PFSK-1 (cell line): ENCODE measurements at regions not wholly inside any gene's neighbourhood (a gene's known extent, or its start where the extent isn't known, plus 50 kb on each side); places are given as distances from the start of the nearest gene placed in this dataset.

Experiments used
- FOXP2 ChIP-seq: optimal IDR thresholded peaks from 2 replicates; pipeline ENCODE3; 2011; ENCODE audit warnings: borderline replicate concordance, control low read depth, inconsistent platforms; ENCODE audit not compliant: insufficient read depth; ENCODE audit errors: extremely low read length, extremely low read depth
- POLR2AphosphoS5 ChIP-seq: IDR thresholded peaks from 2 replicates; pipeline ENCODE4 v1.6.1; 2012; ENCODE audit warnings: low read depth, mild to moderate bottlenecking, control low read depth, low read length, moderate library complexity
- SIN3A ChIP-seq: IDR thresholded peaks from 2 replicates; pipeline ENCODE4 v1.6.1; 2012; ENCODE audit warnings: mild to moderate bottlenecking, low read length, moderate library complexity, borderline replicate concordance; ENCODE audit not compliant: insufficient read depth
- TAF1 ChIP-seq: IDR thresholded peaks from 2 replicates; pipeline ENCODE4 v1.6.1; 2012; ENCODE audit warnings: low read length, control low read depth, borderline replicate concordance; ENCODE audit not compliant: insufficient read depth
- TF ChIP-seq, protein P1 (sequence below), 2 experiments: IDR thresholded peaks; 2 replicates each; pipeline versions ENCODE4 v1.6.1 to v1.8.0; 2011 to 2012; ENCODE audit warnings: low read depth in 2 of 2, low read length in 2 of 2, control low read depth in 1 of 2, inconsistent platforms in 1 of 2, mild to moderate bottlenecking in 1 of 2, moderate library complexity in 1 of 2; ENCODE audit not compliant: insufficient read depth in 1 of 2

DNA sequence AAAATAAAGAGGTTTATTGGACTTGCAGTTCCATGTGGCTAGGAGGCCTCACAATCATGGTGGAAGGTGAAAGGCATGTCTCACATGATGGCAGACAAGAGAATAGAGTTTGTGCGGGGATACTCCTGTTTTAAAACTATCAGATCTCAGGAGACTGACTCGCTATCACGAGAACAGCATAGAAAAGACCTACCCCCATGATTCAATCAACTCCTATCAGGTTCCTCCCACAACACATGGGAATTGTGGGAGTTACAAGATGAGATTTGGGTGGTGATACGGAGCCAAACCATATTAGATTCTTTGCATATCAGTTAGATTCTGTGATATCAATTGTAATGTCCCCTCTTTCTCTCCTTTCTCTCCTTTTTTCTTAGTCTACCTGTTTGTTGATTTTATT, 1178.7 kb upstream of the LRRTM1 start:
- TF ChIP-seq TAF1 (no peak), FOXP2 (no peak), POLR2AphosphoS5 (no peak), SIN3A (no peak)
- TF ChIP-seq, protein P1, sequence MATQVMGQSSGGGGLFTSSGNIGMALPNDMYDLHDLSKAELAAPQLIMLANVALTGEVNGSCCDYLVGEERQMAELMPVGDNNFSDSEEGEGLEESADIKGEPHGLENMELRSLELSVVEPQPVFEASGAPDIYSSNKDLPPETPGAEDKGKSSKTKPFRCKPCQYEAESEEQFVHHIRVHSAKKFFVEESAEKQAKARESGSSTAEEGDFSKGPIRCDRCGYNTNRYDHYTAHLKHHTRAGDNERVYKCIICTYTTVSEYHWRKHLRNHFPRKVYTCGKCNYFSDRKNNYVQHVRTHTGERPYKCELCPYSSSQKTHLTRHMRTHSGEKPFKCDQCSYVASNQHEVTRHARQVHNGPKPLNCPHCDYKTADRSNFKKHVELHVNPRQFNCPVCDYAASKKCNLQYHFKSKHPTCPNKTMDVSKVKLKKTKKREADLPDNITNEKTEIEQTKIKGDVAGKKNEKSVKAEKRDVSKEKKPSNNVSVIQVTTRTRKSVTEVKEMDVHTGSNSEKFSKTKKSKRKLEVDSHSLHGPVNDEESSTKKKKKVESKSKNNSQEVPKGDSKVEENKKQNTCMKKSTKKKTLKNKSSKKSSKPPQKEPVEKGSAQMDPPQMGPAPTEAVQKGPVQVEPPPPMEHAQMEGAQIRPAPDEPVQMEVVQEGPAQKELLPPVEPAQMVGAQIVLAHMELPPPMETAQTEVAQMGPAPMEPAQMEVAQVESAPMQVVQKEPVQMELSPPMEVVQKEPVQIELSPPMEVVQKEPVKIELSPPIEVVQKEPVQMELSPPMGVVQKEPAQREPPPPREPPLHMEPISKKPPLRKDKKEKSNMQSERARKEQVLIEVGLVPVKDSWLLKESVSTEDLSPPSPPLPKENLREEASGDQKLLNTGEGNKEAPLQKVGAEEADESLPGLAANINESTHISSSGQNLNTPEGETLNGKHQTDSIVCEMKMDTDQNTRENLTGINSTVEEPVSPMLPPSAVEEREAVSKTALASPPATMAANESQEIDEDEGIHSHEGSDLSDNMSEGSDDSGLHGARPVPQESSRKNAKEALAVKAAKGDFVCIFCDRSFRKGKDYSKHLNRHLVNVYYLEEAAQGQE (IDR thresholded peaks at IDR 0.05; ENCODE audit: insufficient read depth in 1 of 2, low read depth in 2 of 2, low read length in 2 of 2) = no peak

DNA sequence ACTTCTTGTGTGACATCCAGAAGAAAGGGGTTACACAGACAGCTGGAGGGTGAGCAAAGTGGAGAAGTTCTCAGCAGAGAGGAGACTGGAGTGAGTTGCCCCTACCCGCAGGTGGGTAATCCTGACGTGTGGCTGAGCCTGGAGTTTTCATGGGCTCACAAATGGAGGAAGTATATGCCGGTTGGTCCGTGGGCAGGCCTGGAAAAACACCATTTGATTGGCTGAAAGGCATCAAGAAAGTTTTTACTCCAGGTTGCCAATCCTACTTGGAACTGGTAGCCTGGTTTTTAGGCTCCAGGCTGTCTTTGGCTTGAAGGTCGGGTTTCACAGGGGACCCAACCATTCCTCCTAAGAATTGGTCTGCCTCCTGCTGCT, 1177.4 kb upstream of the LRRTM1 start:
- TF ChIP-seq, protein P1 (IDR thresholded peaks at IDR 0.05; ENCODE audit: insufficient read depth in 1 of 2, low read depth in 2 of 2, low read length in 2 of 2) = no peak
- TF ChIP-seq POLR2AphosphoS5 = no peak
- TF ChIP-seq FOXP2 = no peak
- TF ChIP-seq SIN3A = no peak
- TF ChIP-seq TAF1 = no peak

DNA sequence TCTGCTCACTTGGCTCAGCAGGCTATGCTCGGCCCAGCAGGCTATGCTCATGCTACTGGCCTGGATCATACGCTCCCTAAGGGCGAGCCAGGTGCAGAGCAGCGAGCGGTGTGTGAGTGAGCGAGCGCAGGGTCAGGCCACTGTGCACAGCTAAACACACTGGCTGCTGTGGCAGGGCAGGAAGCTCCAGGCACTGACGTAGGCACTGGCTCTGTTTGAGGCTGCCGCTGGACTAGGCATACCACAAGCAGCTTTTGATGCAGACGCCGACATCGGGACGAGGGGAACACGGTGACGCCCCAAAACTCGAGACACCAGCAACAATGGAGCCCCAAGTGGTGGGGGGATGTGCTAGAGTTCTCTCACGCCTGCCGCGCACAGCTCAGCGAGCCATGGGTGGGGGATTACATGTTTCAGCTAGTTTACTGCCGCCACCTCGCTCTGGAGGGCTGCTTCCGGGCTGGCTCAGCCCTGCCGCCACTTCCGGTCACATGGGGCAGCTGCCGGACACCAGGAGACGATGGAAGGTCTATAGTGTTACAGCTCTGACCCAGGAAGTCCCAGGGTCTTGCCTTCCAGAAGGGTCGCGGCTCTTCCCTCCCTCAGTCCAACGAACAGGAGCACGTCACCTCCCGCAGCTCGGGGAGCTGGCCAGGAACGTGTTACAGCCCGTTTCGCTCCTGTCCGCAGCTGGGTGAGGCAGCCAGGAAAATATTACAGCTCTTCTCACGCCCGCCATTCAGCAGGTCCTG, 1176.9 kb upstream of the LRRTM1 start:
- TF ChIP-seq SIN3A (no peak), FOXP2 (no peak), TAF1 (no peak), POLR2AphosphoS5 (no peak)
- TF ChIP-seq, protein P1 (IDR thresholded peaks at IDR 0.05; ENCODE audit: insufficient read depth in 1 of 2, low read depth in 2 of 2, low read length in 2 of 2) = no peak

DNA sequence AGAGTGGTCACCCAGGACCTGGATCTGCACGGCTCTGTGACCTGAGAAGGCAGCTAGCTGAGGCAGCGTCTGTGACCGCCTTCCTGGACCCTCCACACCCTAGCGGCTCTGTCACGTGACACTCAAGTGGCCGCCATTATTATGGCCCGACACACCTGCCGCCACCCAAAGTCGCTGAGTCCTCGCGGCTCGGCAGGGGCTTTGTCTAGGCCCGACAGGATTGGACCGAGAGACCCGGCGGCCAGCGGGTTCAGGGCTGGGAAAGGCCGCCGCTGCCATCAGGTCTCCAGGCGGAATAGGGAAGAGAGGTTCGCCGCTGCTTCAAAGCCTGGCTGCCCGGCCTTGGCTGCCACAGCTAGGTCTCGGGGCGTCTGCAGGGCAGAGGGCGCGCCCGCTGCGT, 1162.5 kb upstream of the LRRTM1 start:
- TF ChIP-seq SIN3A = no peak
- TF ChIP-seq FOXP2 = no peak
- TF ChIP-seq, protein P1 (IDR thresholded peaks at IDR 0.05; ENCODE audit: insufficient read depth in 1 of 2, low read depth in 2 of 2, low read length in 2 of 2) = no peak
- TF ChIP-seq POLR2AphosphoS5 = no peak
- TF ChIP-seq TAF1 = no peak

DNA sequence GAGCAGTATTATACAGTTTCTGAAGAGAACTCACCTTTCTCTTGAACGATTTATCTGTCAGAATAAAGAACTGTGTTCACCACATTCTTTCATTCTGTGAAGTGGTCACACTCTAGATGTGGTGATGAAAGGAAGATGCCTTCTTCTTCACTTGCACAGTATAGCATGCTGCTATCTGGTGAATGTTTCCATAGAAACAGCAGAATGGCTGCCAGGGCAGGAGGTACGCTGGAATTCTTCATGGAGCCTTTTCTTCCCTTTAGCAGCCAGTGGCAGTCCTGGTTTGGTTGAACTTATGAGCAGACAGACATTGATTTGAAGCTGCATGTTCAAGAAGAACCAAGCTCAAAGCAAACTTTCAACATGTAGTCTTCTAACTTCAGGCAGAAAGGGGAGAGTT, 1157.9 kb upstream of the LRRTM1 start:
- TF ChIP-seq TAF1 (no peak), POLR2AphosphoS5 (no peak), SIN3A (no peak), FOXP2 (no peak)
- TF ChIP-seq, protein P1 (IDR thresholded peaks at IDR 0.05; ENCODE audit: insufficient read depth in 1 of 2, low read depth in 2 of 2, low read length in 2 of 2) = no peak
